HG03095 (cell line): ENCODE measurements at regions not wholly inside any gene's neighbourhood (a gene's known extent, or its start where the extent isn't known, plus 50 kb on each side); places are given as distances from the start of the nearest gene placed in this dataset.

Source experiments
- ATAC-seq: cut with Tn5 transposase; IDR thresholded peaks from one replicate; pipeline ENCODE4 v1.9.1; 2021; ENCODE audit warnings: moderate library complexity; ENCODE audit not compliant: unreplicated experiment

DNA sequence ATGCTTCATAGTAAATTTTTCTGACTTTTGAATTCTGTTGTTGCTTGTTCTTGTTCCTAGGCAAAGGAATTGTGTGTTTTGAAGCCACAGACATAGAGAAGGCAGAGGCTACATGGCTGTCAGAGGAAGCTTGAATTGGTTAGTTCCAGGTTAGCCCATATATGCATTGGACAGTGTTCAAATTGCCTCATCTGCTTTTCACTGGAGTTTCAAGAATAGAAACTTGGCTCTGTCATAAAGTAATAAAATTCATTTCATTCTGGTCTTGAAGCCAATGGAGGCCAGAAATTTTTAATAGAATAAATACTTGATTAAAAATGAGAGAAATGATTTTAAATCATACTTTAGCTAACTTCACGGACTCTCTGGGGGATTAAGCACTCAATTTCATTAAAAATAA is 178.0 kb downstream of the YIPF5 start:
- ATAC-seq, result no peak

DNA sequence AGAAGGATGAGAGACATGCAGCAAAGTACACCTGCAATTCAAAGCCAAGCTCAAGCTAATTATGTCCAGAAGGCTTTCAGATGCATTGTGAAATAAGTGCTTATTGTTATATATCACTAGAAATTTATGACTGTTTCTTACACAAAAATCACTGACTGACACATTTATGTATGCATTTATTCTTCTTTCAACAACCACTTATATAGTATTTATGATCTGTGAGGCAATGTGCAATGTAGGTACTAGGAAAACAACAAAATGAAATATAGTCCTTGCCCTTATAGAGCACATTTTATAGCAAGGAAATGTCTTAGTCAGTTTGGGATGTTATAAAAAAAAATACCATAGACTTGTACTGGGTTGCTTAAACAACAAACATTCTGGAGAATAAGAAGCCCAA is 167.6 kb downstream of the YIPF5 start:
- ATAC-seq, result no peak

DNA sequence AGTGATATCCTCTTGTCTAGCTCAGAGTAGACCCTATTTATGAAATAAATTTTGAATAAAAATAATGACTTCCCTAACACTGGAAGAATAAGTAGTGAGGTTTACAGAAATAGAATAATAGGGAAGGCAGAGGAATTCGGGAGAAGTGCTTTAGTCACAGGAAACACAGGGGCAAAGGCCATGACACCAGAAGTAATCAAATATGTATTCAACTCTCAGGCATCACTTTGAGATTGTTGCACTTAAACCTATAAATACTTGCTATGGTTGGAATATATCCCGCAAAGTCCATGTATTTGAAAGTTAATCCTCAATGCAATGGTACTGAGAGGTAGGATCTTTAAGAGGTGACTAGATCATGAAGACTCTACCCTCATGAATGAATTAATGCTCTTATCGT is 166.8 kb downstream of the YIPF5 start:
- ATAC-seq, result no peak

DNA sequence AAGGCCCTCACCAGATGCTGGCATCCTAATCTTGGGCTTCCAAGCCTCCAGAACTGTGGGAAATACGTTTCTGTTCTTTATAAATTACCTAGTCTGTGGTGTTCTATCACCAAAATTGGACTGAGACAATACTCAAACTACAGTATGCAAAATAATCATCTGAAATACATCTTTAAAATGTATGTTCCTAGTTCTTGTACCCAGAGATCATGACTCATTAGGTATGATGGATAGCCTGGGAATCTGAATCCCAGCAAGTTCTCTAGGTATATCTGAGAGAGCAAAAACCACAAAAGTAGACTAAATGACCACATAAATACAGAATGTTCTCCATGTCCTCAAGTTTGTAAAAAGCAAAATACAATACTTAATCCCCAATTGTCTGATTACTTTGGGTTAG is 166.3 kb downstream of the YIPF5 start:
- no peak for ATAC-seq

DNA sequence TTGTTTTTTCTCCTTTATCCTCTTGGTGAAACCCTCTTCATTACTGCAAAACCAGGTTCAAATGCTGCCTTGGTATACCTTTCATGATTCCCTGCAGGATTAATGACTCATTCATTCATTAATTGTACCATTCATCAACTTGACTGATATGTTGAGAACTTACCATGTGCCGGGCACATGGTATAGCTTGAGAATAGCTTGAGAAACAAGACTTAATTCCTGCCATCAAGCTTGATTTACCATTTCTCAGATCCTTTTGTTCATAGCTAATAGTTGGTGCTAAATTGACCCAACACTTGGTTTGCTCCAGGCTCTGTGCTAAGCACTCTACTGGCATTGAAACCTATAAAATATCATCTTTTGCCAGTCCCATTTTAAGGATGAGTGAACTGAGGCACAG is 165.7 kb downstream of the YIPF5 start:
- no peak for ATAC-seq

DNA sequence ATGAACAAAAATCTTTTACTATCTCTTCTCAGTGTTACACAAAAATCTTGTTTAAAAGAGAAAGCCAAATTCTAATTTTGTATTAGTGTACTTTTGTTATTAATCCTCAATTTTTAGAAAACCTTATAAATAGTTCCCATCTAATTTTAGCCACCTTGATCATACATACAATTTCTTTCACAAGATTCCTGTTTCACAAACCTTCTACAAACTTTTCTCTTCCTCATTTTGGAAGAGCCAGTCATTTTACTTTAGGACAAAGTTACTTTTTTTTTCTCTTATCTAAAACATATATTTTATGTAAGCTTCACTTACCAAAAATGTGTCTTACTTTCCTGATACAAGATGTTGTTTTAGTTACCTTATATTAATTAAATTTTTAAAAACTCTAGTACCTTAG is 161.3 kb downstream of the YIPF5 start:
- ATAC-seq, result no peak

DNA sequence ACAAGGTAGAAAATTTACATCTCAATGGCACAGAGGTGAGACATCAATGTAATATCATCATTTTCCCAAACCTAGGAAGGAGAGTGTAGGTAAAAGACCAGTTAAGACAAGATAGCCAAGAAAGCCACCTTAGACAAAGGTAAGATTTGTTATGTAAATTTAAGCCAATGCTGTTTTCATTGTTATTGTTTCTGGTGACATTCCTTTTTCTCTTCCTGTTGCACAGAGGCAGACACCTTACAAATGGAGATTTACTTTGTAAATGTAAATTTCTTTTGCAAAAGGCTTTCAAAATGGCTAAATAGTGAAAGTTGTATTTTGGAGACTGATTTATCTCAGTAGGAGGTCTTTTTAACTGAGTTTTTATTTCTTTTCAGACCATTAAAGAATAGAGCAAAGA is 159.1 kb downstream of the YIPF5 start:
- no peak for ATAC-seq

DNA sequence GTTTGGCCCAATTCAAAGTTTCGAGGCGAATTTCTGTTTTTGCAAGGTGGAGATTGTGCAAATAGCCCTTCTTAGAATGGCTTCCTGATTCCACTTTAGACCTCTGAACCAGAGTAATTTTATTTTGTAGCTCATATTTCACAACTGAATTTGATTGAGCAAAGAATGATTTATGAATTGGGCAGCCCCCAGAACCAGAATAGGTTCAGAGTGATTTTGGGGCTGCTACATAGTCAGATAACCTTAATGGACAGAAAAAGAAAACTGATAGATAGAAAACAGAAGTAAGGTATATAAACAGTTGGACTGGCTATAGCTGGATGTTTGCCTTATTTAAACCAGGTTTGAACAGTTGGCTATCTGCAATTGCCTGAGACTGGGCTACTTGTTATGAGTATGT is 156.6 kb downstream of the YIPF5 start:
- ATAC-seq, result no peak

DNA sequence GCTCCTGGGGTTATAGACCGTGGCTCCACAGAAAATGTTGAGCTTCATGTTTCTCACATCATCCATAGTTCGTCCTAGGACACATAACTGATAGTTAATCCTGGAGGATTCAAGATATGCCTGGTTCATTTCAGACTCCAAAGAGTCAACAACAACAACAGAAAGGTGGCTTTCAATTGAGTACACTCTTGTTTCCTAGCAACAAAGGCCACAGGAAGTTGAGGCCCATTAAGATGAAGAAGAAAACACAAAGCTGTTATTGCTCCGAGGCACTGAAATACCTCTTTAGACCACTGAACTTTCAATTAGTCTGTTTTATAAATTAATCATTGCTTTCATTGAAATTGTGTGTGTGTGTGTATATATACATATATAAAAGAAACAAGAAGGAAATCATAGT is 154.5 kb downstream of the YIPF5 start:
- no peak for ATAC-seq

DNA sequence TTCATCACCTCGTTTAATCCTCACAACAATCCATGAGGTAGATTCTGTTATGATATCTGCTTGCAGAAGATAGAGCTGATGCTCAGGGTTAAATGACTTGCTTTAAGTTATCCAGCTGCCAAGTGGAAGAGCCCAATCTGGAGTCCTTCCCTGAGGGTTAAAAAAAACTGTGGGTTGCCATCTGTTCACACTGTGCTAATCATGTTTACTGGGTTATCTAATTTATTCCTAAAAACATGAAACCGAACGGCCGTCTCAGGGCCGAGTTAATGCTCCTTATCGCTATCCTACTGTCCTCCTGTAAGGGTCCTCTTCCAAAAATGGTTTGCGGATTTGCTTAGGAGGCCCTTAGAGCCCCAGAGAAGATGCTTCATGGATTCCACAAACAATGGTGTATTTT is 153.3 kb downstream of the YIPF5 start:
- ATAC-seq, result no peak

DNA sequence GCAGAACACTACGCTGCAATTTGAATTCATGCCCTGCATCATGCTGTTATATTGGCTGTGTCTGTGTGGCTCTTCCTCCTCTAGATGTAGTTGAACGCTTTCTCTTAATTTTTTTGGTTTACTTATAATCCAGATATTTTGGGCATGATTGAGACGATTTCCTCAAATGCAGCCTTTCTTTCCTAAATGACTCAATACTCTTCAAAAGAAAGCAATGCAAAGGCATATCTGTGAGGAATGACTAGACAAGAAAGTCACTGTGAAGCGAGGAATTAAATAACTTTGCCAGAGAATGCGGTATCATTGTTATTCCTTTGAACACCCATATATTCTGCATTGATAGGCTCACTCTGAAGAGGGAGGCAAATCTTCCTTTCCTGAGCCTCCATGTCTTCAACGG is 152.8 kb downstream of the YIPF5 start:
- ATAC-seq, result no peak

DNA sequence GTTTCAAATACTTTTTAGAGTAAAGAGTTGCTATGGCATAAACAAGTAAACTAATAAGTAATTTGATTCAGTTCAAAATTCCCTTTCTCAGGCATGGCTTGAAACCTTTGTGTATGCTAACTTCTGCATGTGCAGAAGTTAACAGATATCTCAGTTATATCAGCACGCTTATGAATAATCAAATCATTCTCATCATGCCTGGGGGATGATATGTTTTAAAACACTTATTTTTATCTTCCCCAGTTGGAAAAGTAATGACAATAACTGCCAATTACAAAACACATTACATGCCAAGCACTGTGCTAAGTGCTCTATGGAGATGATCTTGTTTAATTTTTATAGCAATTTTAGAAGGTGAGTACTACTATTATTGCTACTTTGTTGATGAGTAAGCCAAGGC is 146.4 kb downstream of the YIPF5 start:
- ATAC-seq, result no peak

DNA sequence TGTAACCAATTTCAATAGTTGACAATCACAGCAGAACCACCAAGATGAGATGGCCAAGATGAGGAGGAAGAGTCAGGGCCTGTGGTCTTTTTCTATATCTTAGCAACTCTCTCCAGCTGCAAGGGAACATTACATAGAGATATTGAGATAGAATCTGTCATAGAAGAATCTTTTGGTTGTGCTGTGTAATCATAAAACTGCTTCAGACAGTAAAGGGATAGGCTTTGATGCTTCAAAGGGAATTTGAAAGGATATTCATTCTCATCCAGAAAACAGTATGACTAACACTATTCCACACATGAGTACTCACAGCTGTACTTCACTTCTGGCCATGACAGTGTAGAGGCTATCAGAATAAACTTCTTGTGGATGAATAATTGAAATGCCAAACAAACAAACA is 145.9 kb downstream of the YIPF5 start:
- no peak for ATAC-seq

DNA sequence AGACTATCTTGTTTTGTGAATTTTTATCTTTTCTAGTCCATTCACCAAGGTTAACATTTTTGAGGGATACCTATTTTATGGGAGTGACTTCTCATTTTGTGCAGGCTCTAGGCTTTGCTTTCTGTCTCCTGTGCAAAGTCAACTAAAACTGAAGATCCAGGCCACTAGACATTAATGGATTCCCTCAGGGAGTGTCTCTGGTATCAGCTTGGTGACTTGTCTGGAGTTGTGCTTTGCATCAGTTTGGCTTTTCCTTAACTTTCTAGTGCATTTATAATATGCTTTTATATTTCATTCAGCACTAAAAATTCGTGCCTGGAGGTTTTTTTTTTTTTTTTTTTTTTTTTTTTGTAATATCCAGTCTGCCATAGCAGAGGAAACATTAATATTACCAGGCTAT is 144.2 kb downstream of the YIPF5 start:
- ATAC-seq, result no peak

DNA sequence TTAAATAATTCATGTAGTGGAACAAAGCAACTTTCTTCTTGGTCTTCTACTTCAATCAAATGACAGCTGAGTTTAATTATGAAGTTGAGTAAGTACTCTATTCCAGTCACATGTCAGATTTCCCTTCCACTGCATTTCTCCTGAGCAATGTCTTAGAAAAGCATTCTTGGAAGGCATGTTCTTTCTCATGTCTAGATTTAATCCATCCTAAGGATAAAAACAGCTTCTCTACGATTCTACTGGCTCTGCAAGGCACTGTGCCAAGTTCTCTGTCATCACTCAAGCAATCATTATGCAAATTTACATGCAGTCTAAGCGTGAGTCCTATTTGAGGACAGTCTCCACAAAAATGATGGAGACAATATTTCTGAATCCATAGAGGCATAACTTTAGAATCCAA is 142.4 kb downstream of the YIPF5 start:
- ATAC-seq, result no peak

DNA sequence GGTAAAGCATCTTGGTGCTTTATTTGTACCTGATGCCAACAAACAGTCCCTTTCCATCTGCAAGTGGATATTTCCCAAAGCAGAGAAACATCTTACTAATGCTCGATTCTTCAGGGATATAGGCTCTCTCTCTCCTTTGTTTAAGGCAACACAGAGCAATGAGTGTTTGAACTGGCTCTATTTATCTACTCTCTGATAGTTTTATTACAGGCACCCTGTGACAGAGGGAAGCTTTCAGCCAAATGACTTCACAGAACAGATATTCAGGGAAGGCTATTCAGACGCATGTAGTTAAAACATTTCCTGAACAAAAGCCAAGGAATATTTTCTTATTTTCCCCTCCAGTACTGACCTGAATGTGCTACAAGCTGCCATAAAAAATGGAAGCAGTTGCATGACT is 141.8 kb downstream of the YIPF5 start:
- no peak for ATAC-seq

DNA sequence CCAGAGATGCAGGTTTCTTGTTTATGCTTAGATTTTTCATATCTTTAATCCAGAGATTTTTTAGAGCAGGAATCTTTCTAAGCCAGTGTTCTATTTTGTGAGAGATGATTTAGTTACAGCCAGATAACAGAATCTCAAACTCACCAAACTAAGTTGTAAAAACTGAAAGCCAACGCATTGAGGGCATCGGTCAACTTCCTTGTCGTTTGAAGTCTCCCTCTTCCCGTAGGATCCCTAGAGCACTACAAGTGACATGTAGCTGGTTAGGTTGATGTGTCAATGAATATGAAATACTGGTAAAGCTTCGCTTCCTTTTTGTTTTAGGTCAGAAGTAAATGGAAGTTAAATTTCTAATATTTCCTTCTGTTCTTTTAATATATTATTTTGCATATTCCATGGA is 139.6 kb downstream of the YIPF5 start:
- ATAC-seq, result no peak

DNA sequence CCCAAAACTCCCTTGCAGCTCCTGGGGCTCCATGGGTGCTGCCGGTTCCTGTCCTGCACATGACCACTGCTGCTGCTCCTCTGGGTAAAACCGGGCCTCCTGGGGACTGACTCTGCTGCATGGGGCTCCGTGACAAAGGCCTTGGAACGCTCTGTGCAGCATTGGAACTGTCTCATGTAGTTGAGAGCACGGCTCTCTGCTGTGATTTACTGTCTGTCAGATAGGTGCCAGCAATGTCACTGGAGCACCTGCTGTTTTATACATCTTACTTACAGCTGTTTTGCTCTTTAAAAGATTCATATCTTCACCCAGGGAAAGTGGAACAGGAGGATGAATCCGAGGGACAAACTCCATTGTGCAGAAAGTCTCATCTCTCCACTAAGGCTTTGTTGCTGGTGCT is 138.1 kb downstream of the YIPF5 start:
- ATAC-seq, result no peak

DNA sequence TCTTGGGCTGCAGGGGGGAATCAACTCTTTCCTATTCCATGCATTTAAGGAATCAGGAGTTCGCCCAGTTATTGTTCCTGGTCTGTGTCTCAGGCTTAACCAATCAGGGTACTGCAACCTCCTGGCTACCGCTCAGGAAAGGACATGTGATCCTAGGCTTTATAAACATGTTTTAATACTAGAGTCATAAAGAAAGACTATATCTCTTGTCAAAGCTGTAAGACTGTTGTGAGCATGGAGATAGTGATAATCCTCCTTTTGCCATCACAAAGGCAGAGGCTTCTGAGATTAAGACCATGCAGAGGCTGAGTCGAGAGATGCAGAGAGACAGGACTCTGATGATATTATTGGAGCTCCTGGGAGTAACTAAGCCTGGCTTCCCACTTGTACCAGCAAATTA is 137.0 kb downstream of the YIPF5 start:
- no peak for ATAC-seq

DNA sequence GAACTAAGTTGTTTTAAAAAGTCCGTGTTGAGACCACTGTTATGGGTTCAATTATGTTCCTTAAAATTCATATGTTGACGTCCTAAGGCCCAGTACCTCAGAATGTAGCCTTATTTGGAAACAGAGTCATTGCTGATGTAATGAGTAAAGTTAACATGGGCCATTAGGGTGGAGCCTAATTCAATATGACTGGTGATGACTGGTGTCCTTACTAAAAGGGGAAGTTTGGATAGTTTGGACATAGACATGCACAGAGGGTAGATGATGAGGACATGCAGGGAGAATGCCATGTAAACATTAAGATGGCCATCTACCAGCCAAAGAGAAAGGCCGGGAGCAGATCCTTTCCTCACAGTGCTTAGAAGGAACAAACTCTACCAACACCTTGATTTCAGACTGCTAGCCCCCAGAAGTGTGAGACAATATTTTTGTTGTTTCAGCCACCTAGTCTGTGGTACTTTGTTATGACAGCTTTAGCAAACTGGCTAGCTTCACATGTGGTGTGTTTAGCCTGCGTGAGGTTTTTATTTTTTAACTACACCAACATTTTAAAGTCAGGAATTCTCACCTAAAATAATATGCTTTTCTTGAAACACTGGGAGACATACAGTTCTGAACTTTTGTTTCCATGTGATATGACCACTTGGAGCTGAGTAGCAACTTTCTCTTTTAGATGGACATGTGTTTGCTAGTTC is 135.3 kb downstream of the YIPF5 start:
- ATAC-seq, result no peak

DNA sequence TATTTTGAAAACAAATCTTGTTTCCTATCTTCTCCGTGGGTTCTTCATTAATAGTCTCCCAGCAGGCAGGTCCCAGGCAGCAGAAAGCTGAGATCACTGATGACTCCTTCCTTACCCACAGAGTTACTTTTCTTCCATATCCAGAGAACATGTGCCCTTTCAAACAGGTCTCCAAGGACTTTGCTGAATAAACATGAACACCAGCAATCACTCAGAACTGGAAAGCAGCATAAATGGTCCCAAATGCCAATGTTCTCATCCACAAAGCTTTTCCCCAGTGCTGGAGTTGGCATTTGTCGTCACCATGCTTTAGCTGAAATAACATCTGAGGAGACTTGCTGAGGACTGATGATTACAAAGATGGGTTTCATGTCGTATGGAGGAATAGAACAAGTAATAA is 134.0 kb downstream of the YIPF5 start:
- no peak for ATAC-seq

DNA sequence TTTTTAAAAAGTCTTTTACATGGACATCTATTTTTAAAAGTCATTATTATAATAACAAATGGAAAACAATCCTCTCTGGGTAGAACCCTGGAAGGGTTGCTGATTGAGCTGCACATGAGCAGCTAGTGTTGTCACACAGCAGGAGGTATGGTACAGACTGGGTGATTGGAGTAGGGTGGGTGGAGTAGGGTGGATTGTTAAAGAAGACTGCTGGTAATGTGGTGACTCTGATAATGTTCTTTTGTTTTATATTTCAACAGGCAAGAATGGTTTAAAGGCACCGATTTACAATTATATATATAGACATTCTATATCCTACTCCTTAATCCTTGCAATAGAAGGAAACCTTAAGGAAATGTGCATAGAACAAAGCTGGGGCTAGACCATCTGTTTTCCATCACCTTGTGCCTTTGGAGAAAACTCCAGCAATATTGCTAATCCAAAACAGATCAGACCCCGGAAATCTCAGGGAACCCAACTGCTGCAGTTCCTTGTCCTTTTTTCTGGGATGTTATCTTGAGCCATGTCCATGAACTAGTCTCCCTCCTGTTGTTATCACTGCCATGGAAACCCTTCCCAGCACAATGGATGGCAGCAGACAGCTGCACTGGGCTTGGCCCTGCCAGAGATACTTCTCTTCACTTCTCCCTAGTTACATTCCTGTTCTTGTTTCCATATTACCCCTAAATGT is 129.7 kb downstream of the YIPF5 start:
- ATAC-seq, result no peak

DNA sequence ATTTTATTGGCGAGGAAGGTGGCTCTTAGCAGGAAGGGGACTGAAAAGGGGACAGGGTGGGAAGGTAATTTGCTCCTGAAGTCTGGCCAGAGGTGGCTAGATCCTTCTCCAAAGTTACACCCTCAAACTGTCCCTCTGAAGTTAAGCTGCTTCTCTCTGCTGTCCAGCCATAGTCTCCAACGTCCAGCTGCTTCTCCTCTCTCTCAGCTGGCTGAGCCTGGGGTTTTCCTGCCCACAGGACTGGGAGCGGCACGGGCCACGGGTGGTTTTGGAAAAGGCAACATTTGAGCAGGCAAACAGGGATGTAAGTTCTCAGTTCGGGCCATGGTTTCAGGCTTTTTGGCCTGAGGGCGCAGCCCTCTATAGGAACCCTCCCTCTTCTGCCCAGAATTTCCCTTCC is 128.3 kb downstream of the YIPF5 start:
- no peak for ATAC-seq
